Activated T-helper 1 cell treated with anti-CD3 and anti-CD28 coated beads, Interleukin-2, amount 50 U/mL, for 16 hours (primary cell): ENCODE measurements at regions not wholly inside any gene's neighbourhood (a gene's known extent, or its start where the extent isn't known, plus 50 kb on each side); places are given as distances from the start of the nearest gene placed in this dataset.

Experiments used
- DNase-seq, 2 donors: peaks; one replicate each; pipeline ENCODE4 v3.0.0-alpha.2; 2020; ENCODE audit warnings: low read depth in 1 of 2, low spot score in 1 of 2

GRCh38 chr1:209205039-209205438 is 378.5 kb upstream of the CAMK1G start:
- no peak for DNase-seq

GRCh38 chr1:209207126-209207700 is 376.3 kb upstream of the CAMK1G start:
- DNase-seq = no peak

DNA sequence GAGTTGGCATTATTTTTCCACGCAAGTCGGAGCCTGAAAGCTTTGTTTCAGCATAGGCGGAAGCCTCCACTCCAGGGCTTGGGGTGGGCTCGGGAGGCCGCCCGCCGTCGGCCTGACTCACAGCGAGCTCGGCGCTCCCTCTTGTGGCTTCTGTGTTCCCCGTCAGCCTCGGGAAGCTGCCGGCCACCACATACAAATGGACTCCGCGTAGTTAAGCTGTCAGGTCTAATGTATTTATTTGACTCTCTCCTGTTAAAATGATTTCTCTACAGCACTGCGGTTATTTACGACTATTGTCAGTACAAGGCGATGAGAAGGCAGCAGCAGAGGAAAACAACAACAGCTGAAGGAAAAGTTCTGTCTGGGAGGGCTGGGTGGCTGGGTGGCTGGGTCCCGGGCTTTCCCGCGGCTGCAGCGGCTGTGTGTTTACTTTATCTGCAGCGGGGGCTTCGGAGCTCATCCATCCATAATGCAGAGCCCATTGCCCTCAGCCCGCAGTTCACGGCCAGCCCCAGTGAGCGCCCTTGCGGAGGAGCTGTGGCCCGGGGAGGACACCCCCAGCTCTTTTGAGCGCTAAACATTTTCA is 375.7 kb upstream of the CAMK1G start:
- no peak for DNase-seq

GRCh38 chr1:209208648-209209047 is 374.9 kb upstream of the CAMK1G start:
- DNase-seq = no peak

- no peak for DNase-seq
These were observed 369.5 kb upstream of the CAMK1G start for GRCh38 chr1:209213989-209214388.

- no peak for DNase-seq
These were observed 367.7 kb upstream of the CAMK1G start for GRCh38 chr1:209215826-209216225.

GRCh38 chr1:209218113-209218512 is 365.4 kb upstream of the CAMK1G start:
- DNase-seq = no peak

GRCh38 chr1:209218981-209219380 is 364.5 kb upstream of the CAMK1G start:
- no peak for DNase-seq

GRCh38 chr1:209219791-209220524 is 363.6 kb upstream of the CAMK1G start:
- DNase-seq = no peak

DNA sequence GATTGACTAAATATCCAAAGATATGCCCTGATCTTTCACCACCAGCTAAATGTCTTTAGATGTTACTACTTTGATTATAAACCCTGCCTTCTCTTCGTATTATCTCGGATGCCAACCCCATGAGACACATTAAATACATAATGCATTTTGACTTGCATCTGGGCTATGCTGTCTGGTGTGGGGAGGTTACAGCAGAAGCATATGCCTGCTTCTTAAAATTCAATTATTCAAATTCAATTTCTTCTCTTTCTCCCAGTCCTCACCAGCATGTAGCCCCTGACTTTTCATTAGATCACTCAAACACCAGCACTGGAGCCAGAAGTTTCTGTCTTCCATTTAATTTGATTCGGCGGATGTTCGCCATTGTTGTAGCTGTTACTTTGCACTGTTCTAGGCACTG is 360.7 kb upstream of the CAMK1G start:
- no peak for DNase-seq

GRCh38 chr1:209223791-209224190 is 359.7 kb upstream of the CAMK1G start:
- no peak for DNase-seq

- DNase-seq = no peak
These were observed 358.6 kb upstream of the CAMK1G start for GRCh38 chr1:209224886-209225285.

- DNase-seq = no peak
These were observed 356.3 kb upstream of the CAMK1G start for GRCh38 chr1:209227171-209227570.

- DNase-seq = no peak
These were observed 355.6 kb upstream of the CAMK1G start for GRCh38 chr1:209227941-209228340.

DNA sequence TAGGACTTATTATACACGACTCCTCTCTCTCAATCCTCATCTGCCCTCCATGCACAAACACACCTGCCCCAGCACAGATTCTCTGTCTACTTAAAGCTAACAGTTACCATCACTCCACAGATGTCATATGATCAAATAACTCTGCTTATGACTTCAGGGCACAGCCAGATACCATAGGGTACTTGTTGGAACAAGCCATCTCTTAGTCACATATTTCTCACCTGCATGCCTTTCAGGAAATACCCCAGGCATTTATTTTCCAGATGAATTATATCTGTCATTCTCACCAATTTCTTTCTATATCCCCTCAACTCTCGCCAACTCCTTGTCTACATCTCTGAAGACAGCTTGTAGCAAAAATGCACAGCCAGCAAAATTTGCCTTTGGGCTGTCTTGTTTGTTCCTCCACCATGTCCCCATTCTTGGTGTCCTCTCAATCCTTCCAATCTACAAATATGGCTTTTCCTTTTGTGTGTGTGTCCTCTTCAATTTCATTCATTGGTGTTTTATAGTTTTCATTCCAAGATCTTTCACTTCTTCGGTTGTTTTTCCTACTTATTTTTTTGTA is 353.9 kb upstream of the CAMK1G start:
- DNase-seq = no peak

DNA sequence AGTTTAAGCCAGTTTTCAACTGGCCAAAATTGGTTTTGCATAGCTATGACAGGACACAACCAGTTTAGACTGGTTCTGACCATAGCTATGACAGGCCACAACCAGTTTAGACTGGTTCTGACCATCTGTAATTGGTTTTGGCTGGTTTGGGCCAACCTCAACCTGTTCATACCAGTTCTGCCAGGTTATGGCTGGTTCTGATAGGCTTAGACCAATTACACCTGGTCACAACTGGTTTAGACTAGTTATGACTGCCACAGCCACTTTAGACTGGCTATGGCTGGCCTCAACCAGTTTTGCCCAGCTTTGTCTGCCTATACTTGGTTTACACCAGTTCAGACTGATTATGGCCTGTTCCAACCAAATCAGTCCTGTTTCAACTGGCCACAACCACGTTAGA is 353.2 kb upstream of the CAMK1G start:
- no peak for DNase-seq

DNA sequence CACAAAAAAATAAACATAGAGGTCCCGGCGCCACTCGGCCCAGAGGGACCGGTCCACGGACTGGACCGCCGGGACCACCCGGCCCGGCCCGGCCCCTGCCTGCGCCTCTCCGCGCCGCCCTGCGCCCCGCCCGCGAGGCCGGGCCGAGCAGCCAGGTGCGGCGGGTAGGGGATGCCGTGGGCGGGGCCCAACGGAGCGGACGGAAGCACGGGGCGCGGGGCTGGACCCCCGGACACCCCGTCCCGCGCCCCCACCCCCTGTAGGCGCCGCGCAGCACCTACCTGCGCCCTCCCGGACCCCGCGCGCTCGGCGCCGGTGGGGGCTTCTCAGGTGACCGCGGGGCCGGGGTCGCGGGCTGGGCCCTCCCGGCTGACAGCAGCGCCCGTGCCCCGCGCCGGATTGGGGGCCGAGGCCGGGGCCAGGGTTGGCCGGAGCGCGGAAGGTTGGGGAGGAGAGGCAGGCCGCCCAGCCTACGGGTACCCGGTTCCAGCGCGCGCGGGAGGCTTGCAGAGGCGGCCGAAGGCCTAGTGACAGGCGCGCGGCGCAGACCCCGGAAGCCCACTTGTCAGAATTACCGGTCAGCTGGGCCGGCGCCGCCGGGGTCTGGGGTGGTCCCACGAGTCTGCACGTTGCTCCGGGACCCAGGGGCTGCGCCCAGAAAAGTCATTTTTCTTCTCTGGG is 351.9 kb upstream of the CAMK1G start:
- no peak for DNase-seq

- DNase-seq = no peak
These were observed 351.3 kb upstream of the CAMK1G start for GRCh38 chr1:209232197-209232596.

DNA sequence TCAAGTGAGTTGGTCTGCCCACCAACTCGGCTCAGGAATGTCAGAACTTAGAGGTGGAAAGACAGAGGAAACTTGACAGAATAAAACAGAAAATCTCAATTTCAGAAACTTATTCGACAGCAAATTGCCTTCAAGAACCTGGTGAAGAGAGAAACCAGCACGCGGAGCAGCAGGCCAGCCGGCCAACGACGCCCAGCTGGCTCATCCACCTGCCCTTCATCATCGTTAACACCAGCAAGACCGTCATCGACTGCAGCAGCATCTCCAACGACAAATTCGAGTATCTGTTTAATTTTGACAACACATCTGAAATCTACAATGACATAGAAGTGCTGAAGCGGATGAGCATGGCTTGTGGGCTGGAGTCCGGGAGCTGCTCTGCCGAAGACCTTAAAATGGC is 350.8 kb upstream of the CAMK1G start:
- DNase-seq = no peak

DNA sequence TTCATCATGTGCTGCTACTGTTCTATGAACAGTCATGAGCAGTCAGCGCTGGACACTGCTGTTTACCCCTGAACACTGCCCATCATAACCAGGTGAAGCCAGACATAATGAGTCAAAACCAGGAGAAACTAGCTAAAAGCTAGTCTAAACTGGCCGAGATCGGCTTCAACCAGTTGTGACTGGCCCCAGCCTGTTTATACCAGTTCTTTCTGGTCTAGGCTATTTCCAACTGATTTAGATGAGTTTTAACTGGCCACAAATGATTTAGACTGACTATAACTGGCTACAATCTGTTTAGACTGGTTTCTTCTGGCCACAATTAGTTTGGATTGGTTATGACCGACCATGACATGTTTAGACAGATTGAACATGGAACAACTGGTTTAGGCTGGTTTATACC is 348.3 kb upstream of the CAMK1G start:
- DNase-seq = no peak

- DNase-seq = no peak
These were observed 345.2 kb upstream of the CAMK1G start for GRCh38 chr1:209238356-209238755.

DNA sequence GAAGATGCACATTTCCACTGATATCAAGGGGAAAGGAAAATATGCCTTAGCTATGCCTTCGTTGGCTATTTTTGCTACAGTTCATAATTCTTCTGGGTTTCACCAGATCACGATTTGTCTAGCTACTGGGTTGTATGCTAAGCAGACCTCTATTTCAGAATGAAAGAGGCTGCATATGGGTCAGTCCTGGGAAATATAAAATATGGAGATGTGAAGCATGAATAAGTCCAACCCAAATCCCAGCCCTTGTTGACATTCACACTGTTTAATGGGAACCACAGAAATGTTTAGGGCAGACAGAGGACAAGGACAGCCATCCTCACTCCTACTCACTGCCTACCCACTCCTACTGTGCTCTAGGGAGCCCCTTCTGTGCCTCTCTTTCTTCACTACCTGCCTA is 343.2 kb upstream of the CAMK1G start:
- DNase-seq = no peak
